ENCODE measurements at regions not wholly inside any gene's neighbourhood (a gene's known extent, or its start where the extent isn't known, plus 50 kb on each side); places are given as distances from the start of the nearest gene placed in this dataset.

GRCh38 chr2:67485431-67485830 lies 88.3 kb downstream of the ETAA1 start:
- TF ChIP-seq CTCF (IDR thresholded peaks at IDR 0.05; ENCODE audit: poor library complexity) = no peak
- TF ChIP-seq EZH2 (IDR thresholded peaks at IDR 0.05; ENCODE audit: borderline replicate concordance) = no peak
- TF ChIP-seq EZH2phosphoT487 (IDR thresholded peaks at IDR 0.05; ENCODE audit: low read depth, severe bottlenecking, unreplicated experiment) = no peak

Data from hepatocyte (in vitro differentiated cells).